HEK293T (cell line): ENCODE measurements at regions not wholly inside any gene's neighbourhood (a gene's known extent, or its start where the extent isn't known, plus 50 kb on each side); places are given as distances from the start of the nearest gene placed in this dataset.

Experiments
- BHLHE40 ChIP-seq: fragments of 450-650 bp; IDR thresholded peaks from 2 replicates; pipeline ENCODE4 v1.6.1; 2016; ENCODE audit warnings: mild to moderate bottlenecking, moderate library complexity, borderline replicate concordance
- CTBP1 ChIP-seq: fragments of 450-650 bp; IDR thresholded peaks from 2 replicates; pipeline ENCODE4 v1.6.1; 2016; ENCODE audit warnings: borderline replicate concordance
- FOXA1 ChIP-seq: fragments of 450-650 bp; IDR thresholded peaks from 2 replicates; pipeline ENCODE4 v1.6.1; 2016; ENCODE audit warnings: mild to moderate bottlenecking
- FOXK2 ChIP-seq: fragments of 450-650 bp; IDR thresholded peaks from 2 replicates; pipeline ENCODE4 v1.6.1; 2016; ENCODE audit warnings: mild to moderate bottlenecking
- FOXM1 ChIP-seq: fragments of 450-650 bp; IDR thresholded peaks from 2 replicates; pipeline ENCODE4 v1.6.1; 2017; ENCODE audit warnings: mild to moderate bottlenecking, borderline replicate concordance
- HDGF ChIP-seq: fragments of 450-650 bp; IDR thresholded peaks from 2 replicates; pipeline ENCODE4 v1.6.1; 2017; ENCODE audit warnings: antibody characterized with exemption, borderline replicate concordance
- SP1 ChIP-seq: fragments of 450-650 bp; IDR thresholded peaks from 2 replicates; pipeline ENCODE4 v1.6.1; 2017
- SUZ12 ChIP-seq: fragments of 450-650 bp; IDR thresholded peaks from 2 replicates; pipeline ENCODE4 v1.6.1; 2016; ENCODE audit warnings: mild to moderate bottlenecking
- TARDBP ChIP-seq: fragments of 450-650 bp; IDR thresholded peaks from 2 replicates; pipeline ENCODE4 v1.6.1; 2016
- TF ChIP-seq, protein P1 (sequence below): fragments of 450-650 bp; IDR thresholded peaks from 2 replicates; pipeline ENCODE4 v1.6.1; 2016

DNA sequence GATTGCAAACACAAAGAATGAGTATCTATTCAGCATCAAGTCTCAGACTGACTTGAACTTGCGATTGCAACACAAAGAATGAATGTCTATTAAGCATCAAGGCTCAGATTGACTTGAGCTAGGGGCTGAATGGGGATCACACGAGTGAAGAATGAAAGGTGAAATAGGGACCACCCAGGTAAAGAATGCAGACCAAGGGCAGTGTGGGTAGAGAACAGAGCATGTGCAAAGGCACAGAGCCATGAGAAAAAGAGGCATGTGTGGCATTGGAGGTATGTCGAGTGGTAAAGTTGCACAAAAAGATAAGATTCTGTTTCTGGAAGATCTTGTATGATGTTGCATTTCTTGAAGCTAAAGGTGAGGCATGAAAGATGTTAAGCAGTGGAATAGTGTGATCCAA lies 119.4 kb upstream of the GPR149 start:
- TF ChIP-seq SUZ12 (no peak), TARDBP (no peak), BHLHE40 (no peak), SP1 (no peak), FOXM1 (no peak), CTBP1 (no peak), HDGF (no peak), FOXA1 (no peak), FOXK2 (no peak)
- TF ChIP-seq, protein P1, sequence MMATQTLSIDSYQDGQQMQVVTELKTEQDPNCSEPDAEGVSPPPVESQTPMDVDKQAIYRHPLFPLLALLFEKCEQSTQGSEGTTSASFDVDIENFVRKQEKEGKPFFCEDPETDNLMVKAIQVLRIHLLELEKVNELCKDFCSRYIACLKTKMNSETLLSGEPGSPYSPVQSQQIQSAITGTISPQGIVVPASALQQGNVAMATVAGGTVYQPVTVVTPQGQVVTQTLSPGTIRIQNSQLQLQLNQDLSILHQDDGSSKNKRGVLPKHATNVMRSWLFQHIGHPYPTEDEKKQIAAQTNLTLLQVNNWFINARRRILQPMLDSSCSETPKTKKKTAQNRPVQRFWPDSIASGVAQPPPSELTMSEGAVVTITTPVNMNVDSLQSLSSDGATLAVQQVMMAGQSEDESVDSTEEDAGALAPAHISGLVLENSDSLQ, result no peak
